ENCODE measurements at regions not wholly inside any gene's neighbourhood (a gene's known extent, or its start where the extent isn't known, plus 50 kb on each side); places are given as distances from the start of the nearest gene placed in this dataset.

- TF ChIP-seq CTCF (IDR thresholded peaks at IDR 0.05; ENCODE audit: poor library complexity, severe bottlenecking) (no peak), EZH2 (IDR thresholded peaks at IDR 0.05; ENCODE audit: borderline replicate concordance, insufficient read depth, low read length, poor library complexity, severe bottlenecking) (no peak), RAD21 (conservative IDR thresholded peaks at IDR 0.05) (no peak), MXI1 (conservative IDR thresholded peaks at IDR 0.05; ENCODE audit: poor library complexity, severe bottlenecking) (no peak), EP300 (conservative IDR thresholded peaks at IDR 0.05; ENCODE audit: poor library complexity, severe bottlenecking) (no peak), TAF1 (IDR thresholded peaks at IDR 0.05; ENCODE audit: low read depth) (no peak), POLR2AphosphoS5 (IDR thresholded peaks at IDR 0.05) (no peak), REST (IDR thresholded peaks at IDR 0.05; ENCODE audit: borderline replicate concordance) (no peak), SMC3 (conservative IDR thresholded peaks at IDR 0.05; ENCODE audit: poor library complexity) (no peak)
Measured at GRCh38 chr6:18931086-18931485, 543.9 kb downstream of the RNF144B start.
